ENCODE measurements at regions not wholly inside any gene's neighbourhood (a gene's known extent, or its start where the extent isn't known, plus 50 kb on each side); places are given as distances from the start of the nearest gene placed in this dataset.
"Not testable (repeated sequence)": the region's sequence is repeated elsewhere in the genome, so short reads cannot be mapped to it uniquely, and the experiment has no call there.

DNA sequence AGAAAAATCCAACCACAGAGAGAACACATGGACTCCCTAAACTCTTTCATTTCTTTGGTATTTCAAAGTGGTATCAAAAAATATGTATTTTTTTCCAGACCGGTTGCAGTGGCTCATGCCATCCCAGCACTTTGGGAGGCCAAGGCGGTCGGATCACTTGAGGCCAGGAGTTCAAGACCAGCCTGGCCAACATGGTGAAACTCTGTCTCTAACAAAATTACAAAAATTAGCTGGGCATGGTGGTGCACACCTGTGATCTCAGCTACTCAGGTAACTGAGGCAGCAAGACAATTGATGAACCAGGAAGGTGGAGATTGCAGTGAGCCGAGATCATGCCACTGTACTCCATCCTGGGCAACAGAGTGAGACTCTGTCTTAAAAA, 121.8 kb downstream of the RIN2 start:
- H3K9me3 Mint-ChIP-seq, ATAC-seq, H3K36me3 Mint-ChIP-seq, H3K4me3 Mint-ChIP-seq, H3K27ac Mint-ChIP-seq, H3K4me1 Mint-ChIP-seq, DNase-seq, POLR2A ChIA-PET: not testable (repeated sequence)
- peaks cover 0 to 11% (median 2%) of the 10 kb centered on the region in 5 donors for H3K27me3 Mint-ChIP-seq

DNA sequence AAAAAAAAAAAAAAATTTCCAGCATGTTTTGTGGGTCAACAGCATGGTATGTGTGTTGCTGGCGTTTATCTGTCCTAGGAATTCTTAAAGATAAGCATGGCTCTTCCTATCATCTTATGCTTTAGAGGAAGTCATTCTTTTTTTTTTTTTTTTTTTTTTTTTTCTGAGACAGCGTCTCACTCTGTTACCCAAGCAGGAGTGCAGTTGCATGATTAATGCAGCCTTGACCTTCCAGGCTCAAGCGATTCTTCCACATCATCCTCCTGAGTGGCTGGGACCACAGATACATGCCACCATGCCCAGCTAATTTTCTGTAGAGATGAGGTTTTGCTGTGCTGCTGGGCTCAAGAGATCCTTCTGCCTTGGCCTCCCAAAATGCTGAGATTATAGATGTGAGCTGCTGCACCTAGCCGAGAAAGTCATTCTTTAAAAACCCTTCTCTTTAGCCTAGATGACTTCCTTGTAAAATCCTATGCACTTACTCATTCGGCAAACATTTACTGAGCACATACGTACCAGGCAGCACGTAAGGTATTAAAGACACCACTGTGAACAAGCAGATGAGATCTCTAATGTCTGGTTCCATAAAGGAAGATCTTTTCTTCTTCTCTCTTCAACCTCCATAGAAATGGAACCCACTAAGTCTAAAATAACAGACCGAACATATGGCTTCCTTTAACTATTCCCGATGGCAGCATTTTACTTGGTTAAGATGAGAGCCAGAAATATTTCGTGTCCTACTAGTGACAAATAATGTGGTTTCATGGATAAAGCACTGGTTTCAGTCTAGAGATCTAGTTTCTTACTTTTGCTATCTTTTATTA, 122.4 kb downstream of the RIN2 start:
- no peaks in the 10 kb centered on the region for H3K36me3 Mint-ChIP-seq
- H3K4me1 Mint-ChIP-seq, result peaks cover 0 to 9% (median under 1%) of the 10 kb centered on the region in 4 donors
- POLR2A ChIA-PET, result no interaction called here
- ATAC-seq (no peak), DNase-seq (no peak)
- H3K27ac Mint-ChIP-seq, result no peak overlapping the region
- peaks cover 0 to 11% (median 3%) of the 10 kb centered on the region in 5 donors for H3K27me3 Mint-ChIP-seq
- no peak overlapping the region for H3K4me3 Mint-ChIP-seq
- peaks cover 0 to 2% (median 0%) of the 10 kb centered on the region in 9 donors for H3K9me3 Mint-ChIP-seq

DNA sequence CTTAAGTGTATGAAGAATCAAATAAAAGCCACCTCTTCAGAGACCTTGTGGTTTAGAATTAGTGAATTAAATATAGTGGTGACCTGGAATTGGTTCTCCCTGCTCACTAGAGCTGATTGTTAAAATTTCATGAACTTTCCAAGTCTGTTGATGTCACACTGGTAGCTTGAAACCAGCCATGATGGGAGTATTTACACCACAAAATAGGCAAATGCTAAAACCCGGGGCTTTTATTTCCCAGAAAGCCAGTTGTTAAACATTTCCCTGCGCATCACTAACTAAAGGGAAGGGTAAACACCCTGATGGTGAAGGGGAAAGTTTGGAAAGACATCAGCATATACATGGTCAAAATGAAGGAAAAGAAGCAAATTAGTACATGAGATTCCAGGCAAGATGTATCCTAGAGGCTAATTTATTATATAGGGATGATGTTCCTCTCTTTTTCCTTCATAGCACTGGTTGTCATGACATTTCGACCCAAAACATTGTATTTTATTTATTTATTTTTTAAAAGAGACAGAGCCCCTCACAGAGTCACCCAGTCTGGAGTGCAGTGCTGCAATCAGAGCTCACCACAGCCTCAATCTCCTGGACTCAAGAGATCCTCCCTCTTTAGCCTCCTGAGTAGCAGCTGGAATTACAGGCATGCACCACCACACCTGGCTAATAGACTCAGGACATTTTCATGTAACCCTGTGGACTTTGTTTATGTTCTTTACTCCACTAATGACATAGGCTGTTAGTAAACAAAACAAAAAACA, 123.2 kb downstream of the RIN2 start:
- no peak overlapping the region for H3K4me3 Mint-ChIP-seq
- DNase-seq (no peak), ATAC-seq (no peak)
- H3K27ac Mint-ChIP-seq, result no peak overlapping the region
- H3K4me1 Mint-ChIP-seq, result peaks cover 0 to under 1% (median under 1%) of the 10 kb centered on the region in 4 donors
- POLR2A ChIA-PET, result no interaction called here
- peaks cover 0 to 6% (median 2%) of the 10 kb centered on the region in 5 donors for H3K27me3 Mint-ChIP-seq
- H3K9me3 Mint-ChIP-seq, result peaks cover 0 to 2% (median 0%) of the 10 kb centered on the region in 9 donors
- no peaks in the 10 kb centered on the region for H3K36me3 Mint-ChIP-seq

DNA sequence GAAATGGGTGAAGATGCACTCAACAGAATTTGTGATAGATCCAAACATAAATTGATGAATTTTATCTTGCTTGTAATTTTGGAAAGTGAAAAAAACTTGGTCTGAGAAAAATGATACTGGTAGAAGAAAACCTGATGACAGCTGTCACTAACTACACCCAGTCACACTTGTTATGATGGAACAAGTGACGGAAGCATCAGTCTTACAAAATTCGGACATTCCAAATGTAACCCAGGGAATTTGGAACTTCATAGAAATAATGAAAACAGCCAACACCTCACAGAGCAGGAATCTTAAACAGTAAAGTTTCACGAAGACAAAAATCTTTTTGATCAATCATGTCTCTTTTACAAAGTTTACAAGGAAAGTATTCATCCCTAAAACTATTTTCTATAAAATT, 123.9 kb downstream of the RIN2 start:
- peaks cover 0 to 2% (median 0%) of the 10 kb centered on the region in 9 donors for H3K9me3 Mint-ChIP-seq
- DNase-seq (no peak), ATAC-seq (no peak)
- POLR2A ChIA-PET, result no interaction called here
- H3K36me3 Mint-ChIP-seq, result no peaks in the 10 kb centered on the region
- no peak overlapping the region for H3K4me3 Mint-ChIP-seq
- H3K27me3 Mint-ChIP-seq, result peaks cover 0 to 10% (median 2%) of the 10 kb centered on the region in 5 donors
- H3K27ac Mint-ChIP-seq, result no peak overlapping the region
- H3K4me1 Mint-ChIP-seq, result no peaks in the 10 kb centered on the region

DNA sequence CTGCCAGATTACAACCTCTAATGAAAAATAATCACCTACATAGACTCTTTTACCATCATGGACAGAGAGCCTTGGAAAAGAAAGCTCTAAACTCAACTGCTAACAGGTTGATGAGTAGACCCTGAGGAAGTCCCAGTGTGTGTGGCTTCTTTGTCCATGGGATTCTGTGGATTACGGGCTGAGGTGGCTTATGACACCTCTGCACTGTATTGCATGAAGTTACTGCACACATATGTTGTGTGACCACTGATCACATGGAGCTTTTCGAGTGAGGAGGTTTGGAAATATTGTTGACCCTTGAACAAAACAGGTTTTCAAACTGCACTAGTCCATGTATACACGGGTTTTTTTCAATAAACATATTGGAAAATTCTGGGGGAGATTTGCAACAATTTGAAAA, 124.4 kb downstream of the RIN2 start:
- H3K9me3 Mint-ChIP-seq, result peaks cover 0 to 2% (median 0%) of the 10 kb centered on the region in 9 donors
- no peak overlapping the region for H3K4me3 Mint-ChIP-seq
- no peaks in the 10 kb centered on the region for H3K36me3 Mint-ChIP-seq
- ATAC-seq (no peak), DNase-seq (no peak)
- H3K4me1 Mint-ChIP-seq, result no peaks in the 10 kb centered on the region
- H3K27me3 Mint-ChIP-seq, result peaks cover 0 to 10% (median 2%) of the 10 kb centered on the region in 5 donors
- no peak overlapping the region for H3K27ac Mint-ChIP-seq
- POLR2A ChIA-PET, result no interaction called here

GRCh38 chr20:19883501-19883900, 125.4 kb downstream of the RIN2 start:
- Mint-ChIP-seq H3K27me3 (peaks cover under 1 to 14% (median 6%) of the 10 kb centered on the region in 5 donors), H3K4me3 (no peak overlapping the region), H3K36me3 (no peaks in the 10 kb centered on the region), H3K9me3 (peaks cover 0 to 2% (median 0%) of the 10 kb centered on the region in 9 donors), H3K27ac (no peak overlapping the region), H3K4me1 (no peaks in the 10 kb centered on the region)
- POLR2A ChIA-PET, result no interaction called here
- no peak for ATAC-seq
- no peak for DNase-seq

DNA sequence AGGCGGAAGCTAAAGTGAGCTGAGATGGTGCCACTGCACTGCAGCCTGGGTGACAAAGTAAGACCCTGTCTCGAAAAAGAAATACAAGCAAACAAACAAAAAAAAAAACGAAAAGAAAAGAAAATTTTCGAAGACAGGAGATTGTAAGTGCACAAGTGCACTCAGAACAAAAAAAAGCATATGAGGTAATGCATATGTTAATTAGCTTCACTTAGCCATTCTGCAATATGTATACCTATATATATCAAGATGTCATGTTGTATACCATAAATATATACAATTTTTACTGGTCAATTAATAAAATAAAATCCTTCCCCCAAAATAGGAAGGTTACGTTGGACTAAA, 127.5 kb downstream of the RIN2 start:
- ATAC-seq (no peak), DNase-seq (no peak)
- POLR2A ChIA-PET, result no interaction called here
- no peaks in the 10 kb centered on the region for H3K36me3 Mint-ChIP-seq
- peaks cover 3 to 28% (median 19%) of the 10 kb centered on the region in 5 donors for H3K27me3 Mint-ChIP-seq
- H3K27ac Mint-ChIP-seq, result no peak overlapping the region
- no peak overlapping the region for H3K4me3 Mint-ChIP-seq
- H3K4me1 Mint-ChIP-seq, result no peaks in the 10 kb centered on the region
- H3K9me3 Mint-ChIP-seq, result peaks cover 0 to 2% (median 0%) of the 10 kb centered on the region in 9 donors

GRCh38 chr20:19885939-19886660, 128.0 kb downstream of the RIN2 start:
- peaks cover 3 to 30% (median 23%) of the 10 kb centered on the region in 5 donors for H3K27me3 Mint-ChIP-seq
- H3K9me3 Mint-ChIP-seq, result peaks cover 0 to 3% (median 0%) of the 10 kb centered on the region in 9 donors
- no peak for ATAC-seq
- no peaks in the 10 kb centered on the region for H3K36me3 Mint-ChIP-seq
- no peak for DNase-seq
- no peak overlapping the region for H3K27ac Mint-ChIP-seq
- POLR2A ChIA-PET, result no interaction called here
- no peak overlapping the region for H3K4me3 Mint-ChIP-seq
- H3K4me1 Mint-ChIP-seq, result no peaks in the 10 kb centered on the region

GRCh38 chr20:19886661-19887288, 128.7 kb downstream of the RIN2 start:
- no peaks in the 10 kb centered on the region for H3K4me1 Mint-ChIP-seq
- no peak overlapping the region for H3K4me3 Mint-ChIP-seq
- H3K36me3 Mint-ChIP-seq, result no peaks in the 10 kb centered on the region
- no peak overlapping the region for H3K27ac Mint-ChIP-seq
- peaks cover 3 to 28% (median 23%) of the 10 kb centered on the region in 5 donors for H3K27me3 Mint-ChIP-seq
- DNase-seq (no peak), ATAC-seq (no peak)
- POLR2A ChIA-PET, result no interaction called here
- peaks cover 0 to 3% (median 0%) of the 10 kb centered on the region in 9 donors for H3K9me3 Mint-ChIP-seq

DNA sequence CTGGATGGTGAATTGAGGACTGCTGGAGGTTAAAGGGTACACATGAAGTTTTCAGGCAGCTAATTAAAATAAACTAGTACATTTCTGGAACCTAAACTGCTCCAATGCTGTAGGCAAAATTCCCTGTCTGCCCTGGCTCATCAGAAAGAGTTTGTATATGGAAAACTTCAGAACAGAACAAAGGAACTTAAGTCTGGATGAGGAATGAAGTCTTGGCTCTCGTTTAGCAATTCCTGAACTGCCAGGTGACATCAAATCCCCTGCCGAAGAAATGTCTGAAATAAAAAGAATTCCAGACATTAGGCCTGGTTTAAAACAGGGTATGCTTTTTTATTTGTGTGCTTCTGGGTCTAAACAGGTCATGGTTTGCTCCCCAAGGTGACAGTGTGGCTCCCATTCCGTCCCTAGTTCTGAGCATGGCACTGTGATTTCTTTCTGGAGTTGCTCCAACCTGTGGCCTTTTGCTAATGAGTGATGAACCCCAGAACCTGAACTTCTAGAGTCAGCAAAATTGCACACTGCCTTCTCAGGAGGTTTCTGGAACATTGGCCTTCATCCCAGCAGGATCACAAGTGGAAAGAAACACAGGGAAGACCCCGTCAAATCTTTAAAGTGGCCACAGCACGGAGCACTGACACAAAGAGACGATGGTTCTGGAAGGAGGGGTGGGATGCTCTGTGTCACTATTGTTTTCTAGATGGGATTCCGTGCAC, 129.4 kb upstream of the NAA20 start:
- H3K4me3 Mint-ChIP-seq, result no peak overlapping the region
- no peak for DNase-seq
- H3K9me3 Mint-ChIP-seq, result peaks cover 0 to 7% (median 0%) of the 10 kb centered on the region in 9 donors
- POLR2A ChIA-PET, result no interaction called here
- H3K27me3 Mint-ChIP-seq, result peaks cover 3 to 32% (median 23%) of the 10 kb centered on the region in 5 donors
- H3K36me3 Mint-ChIP-seq, result no peaks in the 10 kb centered on the region
- ATAC-seq, result no peak
- no peaks in the 10 kb centered on the region for H3K4me1 Mint-ChIP-seq
- H3K27ac Mint-ChIP-seq, result no peak overlapping the region

DNA sequence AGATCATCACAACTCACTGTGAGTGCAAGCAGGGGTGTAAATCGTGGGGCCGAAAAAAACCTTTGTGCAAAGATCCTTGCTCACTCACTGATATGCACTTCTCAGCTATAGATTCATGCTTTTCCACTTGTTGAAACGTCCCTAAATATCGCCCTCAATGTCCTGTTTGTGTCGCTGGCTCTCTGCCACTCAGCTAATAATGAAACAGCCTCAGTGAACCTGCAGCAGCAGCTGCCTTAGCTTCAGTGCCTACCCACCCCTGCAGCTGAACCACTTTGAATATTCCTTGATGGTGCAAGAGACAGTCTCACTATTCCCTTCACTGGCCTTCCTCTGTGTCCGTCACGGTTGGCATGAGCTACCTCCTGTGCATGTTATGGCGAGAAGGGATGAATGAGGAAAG, 128.9 kb upstream of the NAA20 start:
- Mint-ChIP-seq H3K9me3 (peaks cover 0 to 5% (median 0%) of the 10 kb centered on the region in 9 donors), H3K36me3 (no peaks in the 10 kb centered on the region), H3K4me1 (no peaks in the 10 kb centered on the region), H3K27ac (no peak overlapping the region), H3K27me3 (peaks cover 3 to 34% (median 24%) of the 10 kb centered on the region in 5 donors), H3K4me3 (no peak overlapping the region)
- ATAC-seq, result no peak
- DNase-seq, result no peak
- POLR2A ChIA-PET, result no interaction called here

Measured in naive thymus-derived CD8-positive, alpha-beta T cell (primary cell).